ENCODE measurements at regions not wholly inside any gene's neighbourhood (a gene's known extent, or its start where the extent isn't known, plus 50 kb on each side); places are given as distances from the start of the nearest gene placed in this dataset.
"Not testable (repeated sequence)": the region's sequence is repeated elsewhere in the genome, so short reads cannot be mapped to it uniquely, and the experiment has no call there.

DNA sequence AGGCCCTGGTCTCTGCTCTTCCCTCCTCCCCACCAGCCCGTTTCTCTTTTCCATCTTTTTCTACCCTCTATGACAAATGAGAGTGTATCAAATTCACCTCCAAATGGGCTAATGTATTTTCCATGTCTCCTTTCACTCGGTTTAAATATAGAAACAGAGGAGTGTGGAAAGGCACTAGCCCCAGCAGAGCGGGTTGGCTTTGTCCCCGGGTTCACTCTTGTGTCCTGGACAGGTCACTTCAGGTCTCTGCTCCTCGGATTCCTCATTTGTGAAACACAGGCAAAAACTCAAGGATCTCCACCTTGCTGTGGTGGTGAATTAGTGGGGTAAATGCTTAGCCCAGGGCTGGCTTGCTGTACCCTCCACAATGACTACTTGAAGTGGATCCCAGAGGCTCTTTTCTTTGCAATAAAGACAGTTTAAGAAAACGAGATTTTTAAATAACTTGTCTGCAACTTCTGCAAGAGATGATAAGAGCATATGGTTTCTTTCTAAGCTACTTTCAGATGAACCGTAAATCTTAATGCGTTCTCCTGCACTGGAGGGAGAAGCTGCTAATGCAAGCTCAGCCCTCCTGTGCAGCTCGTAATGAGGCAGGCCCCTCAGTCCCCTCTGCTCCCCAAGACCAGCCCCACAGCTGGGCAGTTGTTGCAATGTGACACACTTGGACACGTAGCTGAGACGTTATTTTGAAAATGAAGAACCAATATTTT is 292.9 kb downstream of the THBS2 start:
- no peak for DNase-seq

DNA sequence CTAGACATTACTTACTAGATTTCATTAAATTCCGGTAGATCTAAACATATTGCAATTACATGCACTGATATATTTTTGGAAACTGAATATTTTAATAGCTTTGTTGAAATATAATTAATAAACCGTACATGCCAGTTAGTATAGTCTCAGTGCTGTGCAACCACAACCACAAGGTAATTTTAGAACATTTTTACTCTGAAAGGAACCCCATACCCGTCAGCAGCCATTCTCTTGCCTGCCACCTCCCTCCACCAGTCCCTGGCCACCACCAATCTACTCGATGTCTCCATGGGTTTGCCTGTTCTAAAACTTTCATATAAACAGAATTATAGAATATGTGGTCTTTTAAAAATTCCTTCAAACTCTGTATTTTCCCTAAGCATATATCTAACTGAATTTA is 293.9 kb downstream of the THBS2 start:
- DNase-seq: no peak

DNA sequence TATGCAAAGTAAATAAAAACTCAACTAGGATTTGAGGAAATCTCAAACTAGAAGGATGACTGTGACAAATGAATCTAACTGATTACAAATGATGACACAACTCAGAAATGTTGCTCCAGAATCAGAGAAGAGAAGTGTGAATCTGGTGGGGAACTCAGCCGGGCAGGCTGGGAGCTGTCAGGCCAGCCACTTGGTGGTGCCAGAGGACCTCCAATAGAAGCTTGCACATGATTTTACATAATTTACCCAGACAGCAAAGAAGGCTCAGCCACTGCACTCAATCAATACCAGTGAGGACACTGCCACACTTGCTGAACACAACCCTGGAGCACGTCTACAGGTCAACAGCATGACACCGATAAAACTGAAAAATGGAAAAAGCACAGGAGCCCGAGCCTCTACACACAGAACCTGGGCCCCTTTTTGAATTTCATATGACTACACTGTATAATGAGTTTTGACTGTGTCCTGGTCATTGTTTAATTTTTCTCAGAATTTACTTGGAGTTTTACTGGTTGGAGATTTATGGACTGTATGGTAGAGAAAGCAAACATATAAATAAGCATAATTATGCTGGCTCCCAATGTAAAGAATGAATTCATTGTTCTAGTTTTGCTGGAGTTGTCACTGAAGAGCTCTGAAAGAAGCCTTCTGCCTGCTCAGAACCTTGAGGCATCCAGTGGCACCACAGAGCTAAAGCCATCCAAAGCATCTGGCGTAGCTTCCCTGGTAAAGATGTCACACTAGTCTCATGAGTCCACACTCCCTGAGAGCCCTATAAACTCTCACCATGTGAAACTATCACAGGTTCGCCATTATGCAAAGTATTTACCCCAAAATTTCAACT is 296.5 kb downstream of the THBS2 start:
- peak; percentile 28 for DNase-seq

DNA sequence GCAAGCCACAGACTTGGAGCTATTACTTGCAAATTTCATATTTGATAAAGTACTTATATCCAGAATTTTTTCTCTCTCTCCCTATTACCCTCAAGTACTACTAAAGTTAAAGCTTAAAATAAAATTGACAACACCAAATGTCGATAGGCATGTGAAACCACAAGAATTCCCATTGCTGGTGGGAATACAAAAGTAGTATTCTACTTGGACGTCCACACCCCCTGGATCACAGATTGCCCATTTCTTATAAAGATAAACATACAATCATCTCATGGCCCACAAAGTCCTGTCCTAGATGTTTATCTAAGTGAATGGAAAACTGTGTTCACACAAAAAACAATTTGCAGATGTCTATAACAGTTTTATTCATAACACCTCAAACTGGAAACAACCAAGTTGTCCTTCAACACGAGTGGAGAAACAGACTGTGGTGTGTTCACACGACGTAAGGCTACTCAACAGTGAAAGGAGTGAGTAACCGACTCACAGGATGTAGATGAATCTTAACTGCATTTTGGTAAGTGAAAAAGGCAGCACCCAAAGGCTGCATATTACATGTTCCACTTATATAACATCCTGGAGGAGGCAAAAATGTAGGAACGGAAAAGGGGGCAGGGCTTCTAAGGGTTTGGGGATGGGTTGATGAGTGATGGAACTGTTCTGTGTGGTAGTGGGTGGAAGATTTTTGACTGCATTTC is 297.4 kb downstream of the THBS2 start:
- no peak for DNase-seq

DNA sequence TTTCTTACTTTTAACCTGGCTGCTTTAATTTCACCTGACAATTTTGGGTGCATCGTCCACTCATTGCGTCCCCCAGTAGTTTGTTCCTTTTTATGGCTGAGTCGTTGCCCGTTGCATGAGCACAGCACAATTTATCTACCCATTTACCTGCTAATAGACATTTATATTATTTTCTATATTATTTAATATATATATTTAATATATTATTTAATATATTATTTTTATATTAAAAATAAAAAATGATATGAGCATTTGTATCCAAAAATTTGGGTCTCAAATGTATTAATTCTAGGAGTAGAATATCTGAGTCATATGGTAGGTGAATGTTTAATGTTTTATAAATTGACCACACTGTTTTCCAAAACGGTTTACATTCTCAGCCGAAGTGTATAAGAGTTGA is 300.2 kb downstream of the THBS2 start:
- no peak for DNase-seq

DNA sequence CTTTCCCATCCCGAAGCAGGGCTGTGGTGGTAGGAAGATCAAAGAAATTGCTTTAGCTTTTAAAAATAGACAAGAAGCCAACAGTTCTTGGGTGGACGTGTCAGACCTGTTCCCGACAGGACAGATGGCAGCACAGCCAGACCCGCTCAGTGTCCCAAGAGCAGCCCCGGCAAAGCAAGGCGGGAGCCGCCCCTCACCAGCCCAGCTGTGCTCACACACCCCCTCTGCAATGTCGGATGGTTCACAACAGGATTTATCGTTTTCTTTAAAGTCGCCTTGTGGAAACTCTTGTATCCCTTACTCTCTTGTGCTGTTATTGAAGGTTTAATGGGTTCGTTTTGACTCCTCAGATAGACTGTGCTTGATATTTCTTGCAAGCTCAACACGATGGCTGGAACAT is 302.4 kb downstream of the THBS2 start:
- no peak for DNase-seq

DNA sequence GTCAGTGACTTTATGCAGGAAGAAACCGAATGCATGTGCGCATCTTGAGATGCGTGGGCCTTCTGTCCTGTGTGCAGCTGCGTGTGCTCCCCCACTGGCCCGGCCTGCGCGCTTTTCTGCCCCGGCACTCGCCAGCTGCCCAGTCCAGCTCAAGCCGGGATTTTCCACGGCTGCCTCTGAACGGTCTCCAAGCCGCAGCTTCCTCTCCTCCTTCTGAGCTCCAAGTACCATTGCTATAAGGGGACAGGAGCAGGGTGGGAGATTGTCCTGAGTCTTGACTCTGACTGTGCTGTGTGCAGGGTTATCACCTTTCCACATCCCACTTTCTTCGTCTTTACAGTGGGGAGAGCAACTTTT is 302.8 kb downstream of the THBS2 start:
- DNase-seq: no peak

DNA sequence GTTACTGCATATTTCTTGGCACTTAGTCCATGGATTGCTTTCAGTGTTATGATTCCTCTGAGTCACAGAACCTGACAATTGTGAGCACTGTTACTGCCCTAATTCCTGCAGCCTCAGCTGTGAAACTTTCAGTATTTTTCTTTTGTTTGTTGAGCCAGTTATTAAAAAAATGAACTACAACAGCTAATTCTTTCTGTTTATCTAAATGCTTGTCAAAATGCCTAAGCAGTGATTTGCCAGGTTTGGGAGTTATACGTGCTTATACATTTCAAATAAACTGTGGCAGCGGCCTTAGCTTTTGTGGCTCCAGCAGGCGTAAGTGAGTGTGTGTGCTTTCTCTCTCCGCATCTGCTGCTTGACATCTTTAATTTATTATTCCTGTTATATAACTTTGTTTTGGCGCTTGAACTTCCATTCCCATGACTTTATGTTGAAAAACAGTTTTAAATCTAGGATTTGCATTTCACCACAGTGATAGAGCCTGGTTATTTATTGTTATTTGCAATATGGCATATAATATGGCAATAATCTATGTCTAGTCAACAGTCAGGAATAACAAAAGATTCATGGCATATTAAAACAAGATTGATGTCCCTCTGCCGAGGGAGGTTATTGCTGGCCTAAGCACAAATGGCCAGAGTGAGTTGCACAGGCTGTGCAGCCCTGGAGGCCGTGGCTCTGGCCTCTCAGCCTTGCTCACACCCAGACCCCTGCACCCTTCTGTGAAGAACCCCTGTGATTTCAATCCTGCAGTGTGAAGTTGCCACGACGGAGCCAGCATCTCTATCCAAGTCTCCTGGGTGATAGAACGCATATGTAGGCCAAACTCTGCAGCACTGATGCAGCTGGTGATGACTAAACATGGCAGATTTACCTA is 303.4 kb downstream of the THBS2 start:
- DNase-seq: no peak

DNA sequence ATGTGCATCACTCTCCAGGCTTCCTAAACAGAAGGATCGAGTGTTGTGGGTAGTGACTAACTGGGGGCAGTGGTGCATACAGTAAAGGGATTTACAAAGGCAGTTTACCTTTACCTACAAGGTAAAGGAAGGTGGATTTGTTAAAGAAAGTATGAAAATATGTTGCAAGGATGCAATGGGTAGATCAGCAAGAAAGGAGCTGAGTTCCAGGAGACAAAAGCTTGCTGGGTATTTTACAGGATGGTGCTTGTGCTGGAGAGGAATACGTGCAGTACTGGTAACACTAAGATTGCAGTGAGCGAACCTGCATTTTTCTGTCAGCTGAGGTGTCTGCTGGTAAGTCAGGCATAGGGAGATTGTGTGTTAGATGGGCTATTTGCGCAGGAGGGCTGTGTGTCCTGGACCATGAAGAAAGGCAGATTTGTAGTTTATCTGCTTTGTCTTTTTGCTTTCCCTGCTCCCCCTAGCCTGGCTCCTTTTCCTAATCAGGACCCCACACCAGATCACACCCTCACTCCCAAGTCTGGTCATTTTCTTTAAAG is 304.6 kb downstream of the THBS2 start:
- DNase-seq: no peak

DNA sequence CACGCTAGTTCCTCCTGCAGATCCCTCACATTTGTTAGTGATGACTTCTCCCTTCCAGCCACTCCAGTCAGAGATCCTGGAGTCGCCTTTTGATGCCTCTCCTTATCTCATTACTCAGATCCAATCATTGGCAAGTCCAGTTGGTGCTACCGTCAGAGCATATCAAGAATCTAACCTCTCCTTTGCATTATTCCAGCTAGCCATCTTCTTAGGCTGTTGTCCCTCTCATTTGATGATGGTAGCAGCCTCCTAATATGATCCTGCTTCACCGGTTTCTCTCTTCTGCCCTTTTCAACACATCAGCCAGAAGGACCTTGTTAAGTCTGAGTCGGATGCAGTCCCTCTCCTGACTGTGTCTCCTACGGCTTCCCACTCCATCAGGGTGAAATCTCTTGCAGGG is 305.6 kb downstream of the THBS2 start:
- DNase-seq: no peak

DNA sequence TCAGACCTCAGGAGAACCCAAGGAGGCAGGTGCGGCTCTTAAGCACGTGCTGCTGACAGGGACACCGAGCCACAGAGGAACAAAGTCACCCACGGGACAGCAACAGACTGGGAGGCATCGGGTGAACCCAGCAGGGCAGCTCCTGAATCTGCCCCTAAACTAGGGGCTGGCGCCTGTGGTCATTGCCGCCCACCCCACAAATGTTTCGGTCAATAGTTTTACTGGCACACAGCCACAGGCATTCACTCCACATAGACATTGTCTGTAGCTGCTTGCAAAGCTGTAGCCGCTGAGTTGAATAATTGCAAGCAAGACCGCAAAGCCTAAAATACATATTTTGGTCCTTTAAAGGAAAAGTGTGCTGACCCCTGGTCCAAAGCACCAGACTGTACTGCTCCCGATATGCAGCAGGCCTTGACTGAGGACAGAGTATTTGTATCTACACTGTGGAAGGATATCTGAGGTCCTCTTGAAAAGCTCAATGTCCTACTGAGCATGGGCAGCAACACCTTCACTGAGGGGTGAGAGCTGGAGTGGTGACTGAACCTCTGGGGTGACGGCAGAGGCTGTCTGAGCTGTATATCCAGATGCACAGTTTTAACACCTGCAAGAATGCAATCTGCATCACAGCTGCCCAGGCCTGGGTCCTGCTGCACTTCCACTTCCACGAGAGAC is 310.3 kb downstream of the THBS2 start:
- no peak for DNase-seq

DNA sequence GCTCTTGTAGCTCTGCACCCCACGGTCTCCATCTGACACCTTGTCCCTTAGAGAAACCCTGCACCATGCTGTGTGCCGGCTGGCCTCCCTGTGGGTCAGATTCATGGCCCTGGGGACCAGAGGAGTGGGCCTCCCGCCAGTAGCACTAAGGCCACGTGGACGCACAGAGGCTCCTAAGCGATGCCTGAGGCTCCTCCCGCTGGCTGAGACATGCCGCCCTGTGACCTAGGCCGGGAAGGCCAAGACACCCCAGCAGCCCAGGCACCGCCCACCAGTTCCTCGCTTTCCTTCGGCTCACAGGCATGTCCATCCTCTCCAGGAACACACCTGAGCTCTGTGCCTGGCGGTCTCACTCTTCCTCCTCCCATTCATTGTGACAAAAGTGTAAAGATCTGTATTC is 311.0 kb downstream of the THBS2 start:
- DNase-seq: no peak

DNA sequence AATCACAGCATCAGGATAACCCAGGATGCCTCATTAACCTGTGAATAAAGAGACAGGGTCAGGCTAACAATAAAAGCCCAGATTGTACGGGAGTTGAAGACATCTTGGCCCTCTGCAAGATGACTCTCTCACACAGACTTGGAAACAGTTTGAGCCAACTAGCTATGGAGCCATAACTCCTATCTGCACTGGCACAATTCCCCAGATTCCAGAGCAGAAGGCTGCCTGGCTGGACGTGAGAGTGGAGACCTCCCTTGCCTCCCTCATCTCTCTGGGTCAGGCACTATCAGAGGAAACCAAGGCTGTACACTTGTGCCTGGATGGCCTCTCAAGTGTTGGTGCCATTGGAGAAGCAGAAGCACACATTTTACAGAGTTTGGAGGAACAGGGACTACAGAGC is 312.6 kb downstream of the THBS2 start:
- DNase-seq: no peak

DNA sequence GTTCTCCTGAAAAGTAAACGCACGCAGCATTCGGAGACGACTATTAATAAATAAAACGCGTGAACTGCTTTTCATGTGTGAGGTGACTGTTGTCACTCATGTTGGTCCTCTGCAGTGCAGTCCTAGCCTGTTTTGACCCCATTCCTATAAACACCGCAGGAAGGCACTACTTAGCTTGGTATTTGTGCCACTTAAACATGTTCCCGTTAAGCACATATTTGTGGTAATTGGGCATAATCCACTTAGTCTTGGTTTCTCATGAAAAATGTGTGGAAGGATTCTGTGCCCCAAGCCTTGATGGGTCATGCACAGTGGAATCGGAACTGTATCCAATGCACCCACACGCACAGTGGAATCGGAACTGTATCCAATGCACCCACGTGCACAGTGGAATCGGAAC is 313.9 kb downstream of the THBS2 start:
- DNase-seq: no peak

DNA sequence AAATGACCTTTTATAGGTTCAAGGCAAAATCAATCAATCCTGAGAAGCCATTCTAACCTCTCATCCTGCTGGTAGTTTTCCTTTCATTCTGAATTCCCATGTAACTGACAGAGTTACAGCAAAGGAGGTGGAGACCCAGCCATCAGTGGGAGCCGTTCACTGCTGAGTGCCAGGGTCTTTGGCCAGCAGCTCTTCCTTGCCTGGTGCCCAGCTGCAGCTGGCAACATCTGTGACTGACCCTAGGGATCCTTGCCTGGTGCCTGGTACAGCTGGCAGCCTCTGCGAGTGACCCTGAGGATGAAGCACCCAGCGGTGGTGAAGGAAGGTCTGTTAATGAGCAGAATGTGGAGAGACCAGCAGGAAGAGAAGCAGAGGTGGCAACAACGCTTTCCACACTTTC is 314.6 kb downstream of the THBS2 start:
- no peak for DNase-seq

DNA sequence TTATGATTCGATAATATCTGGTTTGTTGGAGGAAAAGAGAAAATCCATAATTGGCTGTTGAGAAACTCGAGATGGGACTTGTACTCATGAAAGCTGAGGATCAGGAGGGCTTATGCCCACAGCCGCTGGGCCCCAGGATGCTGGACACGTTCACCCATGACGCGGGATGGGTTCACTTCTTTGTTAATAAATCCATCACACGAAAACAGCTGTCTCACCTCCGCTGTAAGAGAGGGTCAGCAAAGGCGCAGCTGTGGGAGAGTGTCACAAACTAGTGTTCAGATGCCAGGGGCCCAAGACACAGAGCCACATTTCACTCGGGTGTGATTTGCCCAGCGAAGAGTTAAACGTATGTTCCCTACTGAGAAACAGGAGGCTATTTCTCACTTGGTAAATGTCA is 315.1 kb downstream of the THBS2 start:
- DNase-seq: no peak

DNA sequence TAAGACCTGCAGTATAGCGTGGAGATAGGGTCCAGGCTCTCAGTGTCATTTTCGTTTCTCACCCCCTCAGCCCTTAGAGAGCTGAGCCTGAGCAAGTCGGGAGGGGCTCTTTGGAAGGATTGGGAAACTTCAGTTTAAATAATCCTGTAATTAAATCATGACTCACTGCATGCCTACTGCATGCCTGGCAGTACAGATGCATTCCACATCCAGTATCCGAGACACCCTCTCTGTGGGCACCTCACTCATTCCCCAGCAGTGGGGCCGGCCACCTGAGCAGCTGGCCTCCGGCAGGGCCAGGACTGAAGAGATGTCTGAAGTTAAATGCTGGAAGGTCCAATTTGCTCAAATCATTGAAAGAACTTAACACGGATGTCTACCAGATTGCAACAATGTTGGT is 316.6 kb downstream of the THBS2 start:
- no peak for DNase-seq

DNA sequence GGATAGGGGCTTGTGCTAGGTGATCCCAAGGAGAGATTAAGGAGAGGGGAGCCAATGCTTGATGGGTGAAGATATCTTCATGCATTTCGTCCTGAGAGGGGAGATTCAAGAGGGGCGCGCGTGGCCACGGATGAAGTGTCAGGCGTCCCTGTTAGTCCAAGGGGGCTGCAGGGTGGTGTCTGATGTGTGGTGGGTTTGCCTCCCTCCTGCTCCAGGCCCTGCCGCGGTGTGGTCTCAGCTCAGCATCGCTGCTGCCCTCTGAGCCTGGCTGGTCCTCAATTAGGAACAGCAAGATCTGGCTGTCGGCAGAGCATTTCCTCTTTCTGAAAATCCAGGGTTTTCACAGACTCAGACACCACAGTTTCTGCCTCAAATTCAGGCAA is 318.0 kb downstream of the THBS2 start:
- DNase-seq: no peak

DNA sequence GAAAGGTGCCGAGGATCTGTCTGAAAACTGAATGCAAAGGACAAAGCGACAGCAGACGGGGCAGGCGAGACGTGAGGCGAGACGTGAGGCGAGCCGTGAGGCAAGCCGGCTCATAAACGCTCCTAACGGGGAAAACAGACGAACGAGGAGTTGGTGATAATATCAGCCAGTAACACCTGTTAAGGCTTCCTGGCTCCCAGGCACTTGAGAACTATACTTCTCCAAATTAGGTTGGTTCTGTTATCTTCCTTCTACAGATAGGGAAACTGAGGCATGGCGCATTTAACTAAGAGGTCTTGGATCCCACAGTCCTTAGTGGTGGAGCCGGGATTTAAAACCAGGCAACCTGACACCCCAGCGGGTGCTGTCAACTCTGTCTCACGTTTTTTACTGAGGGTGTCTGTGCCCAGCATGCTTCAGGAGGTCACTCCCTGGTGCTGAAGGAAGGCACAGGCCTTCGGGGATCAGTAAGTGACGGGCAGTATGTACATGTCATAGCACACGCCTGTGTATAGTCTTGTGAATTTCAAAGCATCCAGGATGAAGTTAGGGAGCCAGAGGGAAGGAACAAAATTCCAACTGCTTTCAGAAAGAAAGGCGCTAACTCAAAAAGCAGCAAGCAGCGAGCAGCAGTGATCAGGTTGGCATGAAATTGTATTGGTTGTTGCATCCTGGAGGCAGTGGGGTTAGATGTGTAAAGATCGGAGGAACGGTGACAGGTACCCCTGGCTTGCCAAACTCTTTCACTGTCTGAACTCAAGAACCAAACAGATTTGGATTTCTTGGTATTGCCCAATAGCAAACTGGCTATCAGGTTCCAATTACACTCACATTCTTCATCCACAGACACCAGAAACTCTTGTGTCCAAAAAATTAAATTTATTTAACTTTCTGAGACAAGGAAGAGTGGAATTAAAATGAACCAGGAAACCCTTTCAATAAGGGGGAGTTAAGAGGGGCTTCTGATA is 318.7 kb downstream of the THBS2 start:
- DNase-seq: no peak

DNA sequence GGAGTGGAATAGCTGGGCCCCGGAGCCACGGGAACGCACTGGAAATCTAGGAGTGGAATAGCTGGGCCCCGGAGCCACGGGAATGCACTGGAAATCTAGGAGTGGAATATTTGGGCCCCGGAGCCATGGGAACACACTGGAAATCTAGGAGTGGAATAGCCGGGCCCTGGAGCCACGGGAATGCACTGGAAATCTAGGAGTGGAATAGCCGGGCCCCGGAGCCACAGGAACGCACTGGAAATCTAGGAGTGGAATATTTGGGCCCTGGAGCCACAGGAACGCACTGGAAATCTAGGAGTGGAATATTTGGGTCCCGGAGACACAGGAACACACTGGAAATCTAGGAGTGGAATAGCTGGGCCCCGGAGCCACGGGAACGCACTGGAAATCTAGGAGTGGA is 321.5 kb downstream of the THBS2 start:
- DNase-seq: not testable (repeated sequence)

DNA sequence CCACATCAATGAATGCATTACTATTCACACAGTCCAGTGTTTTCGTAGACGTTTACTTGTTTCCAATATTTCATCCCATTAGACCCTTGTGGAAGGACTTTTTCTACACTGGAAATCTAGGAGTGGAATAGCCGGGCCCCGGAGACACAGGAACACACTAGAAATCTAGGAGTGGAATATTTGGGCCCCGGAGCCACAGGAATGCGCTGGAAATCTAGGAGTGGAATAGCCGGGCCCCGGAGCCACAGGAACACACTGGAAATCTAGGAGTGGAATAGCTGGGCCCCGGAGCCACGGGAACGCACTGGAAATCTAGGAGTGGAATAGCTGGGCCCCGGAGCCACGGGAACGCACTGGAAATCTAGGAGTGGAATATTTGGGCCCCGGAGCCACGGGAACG is 322.6 kb downstream of the THBS2 start:
- not testable (repeated sequence) for DNase-seq

All from SIG-M5 (cell line).